ENCODE measurements at regions not wholly inside any gene's neighbourhood (a gene's known extent, or its start where the extent isn't known, plus 50 kb on each side); places are given as distances from the start of the nearest gene placed in this dataset.
"Not testable (repeated sequence)": the region's sequence is repeated elsewhere in the genome, so short reads cannot be mapped to it uniquely, and the experiment has no call there.

- no peak overlapping the region for H3K27ac Mint-ChIP-seq
- H3K4me3 Mint-ChIP-seq (ENCODE audit: low read depth), result no peak overlapping the region
- H3K36me3 Mint-ChIP-seq (ENCODE audit: insufficient read depth), result no peaks in the 10 kb centered on the region
- no peak for DNase-seq (ENCODE audit: low spot score, unreplicated experiment)
- H3K27me3 Mint-ChIP-seq, result no peaks in the 10 kb centered on the region
- peaks cover 10% of the 10 kb centered on the region for H3K4me1 Mint-ChIP-seq (ENCODE audit: low read depth)
- no peak for TF ChIP-seq CTCF (IDR thresholded peaks at IDR 0.05; ENCODE audit: unreplicated experiment)
- H3K9me3 Mint-ChIP-seq (ENCODE audit: low read depth), result peaks cover 4% of the 10 kb centered on the region
Observed at GRCh38 chr12:24507827-24508226, 441.1 kb downstream of the BCAT1 start.

GRCh38 chr12:24505366-24506015 is 443.4 kb downstream of the BCAT1 start:
- peaks cover 15% of the 10 kb centered on the region for H3K4me1 Mint-ChIP-seq (ENCODE audit: low read depth)
- H3K36me3 Mint-ChIP-seq (ENCODE audit: insufficient read depth), result no peaks in the 10 kb centered on the region
- no peak overlapping the region for H3K4me3 Mint-ChIP-seq (ENCODE audit: low read depth)
- DNase-seq (ENCODE audit: low spot score, unreplicated experiment), result no peak
- H3K27me3 Mint-ChIP-seq, result no peaks in the 10 kb centered on the region
- no peak for TF ChIP-seq CTCF (IDR thresholded peaks at IDR 0.05; ENCODE audit: unreplicated experiment)
- no peak overlapping the region for H3K27ac Mint-ChIP-seq
- H3K9me3 Mint-ChIP-seq (ENCODE audit: low read depth), result peaks cover 4% of the 10 kb centered on the region

GRCh38 chr12:24503477-24503876 is 445.4 kb downstream of the BCAT1 start:
- not testable (repeated sequence) for H3K4me3 Mint-ChIP-seq (ENCODE audit: low read depth); DNase-seq (ENCODE audit: low spot score, unreplicated experiment); H3K9me3 Mint-ChIP-seq (ENCODE audit: low read depth); H3K27ac Mint-ChIP-seq; H3K36me3 Mint-ChIP-seq (ENCODE audit: insufficient read depth); H3K27me3 Mint-ChIP-seq
- H3K4me1 Mint-ChIP-seq (ENCODE audit: low read depth), result peaks cover 16% of the 10 kb centered on the region

- H3K27ac Mint-ChIP-seq, result no peak overlapping the region
- DNase-seq (ENCODE audit: low spot score, unreplicated experiment), result no peak
- H3K36me3 Mint-ChIP-seq (ENCODE audit: insufficient read depth), result no peaks in the 10 kb centered on the region
- no peak for TF ChIP-seq CTCF (IDR thresholded peaks at IDR 0.05; ENCODE audit: unreplicated experiment)
- H3K4me3 Mint-ChIP-seq (ENCODE audit: low read depth), result no peak overlapping the region
- no peaks in the 10 kb centered on the region for H3K27me3 Mint-ChIP-seq
- peaks cover 14% of the 10 kb centered on the region for H3K4me1 Mint-ChIP-seq (ENCODE audit: low read depth)
- peaks cover 4% of the 10 kb centered on the region for H3K9me3 Mint-ChIP-seq (ENCODE audit: low read depth)
Observed at GRCh38 chr12:24500831-24501230, 448.1 kb downstream of the BCAT1 start.

- Mint-ChIP-seq H3K4me3 (ENCODE audit: low read depth) (no peak overlapping the region), H3K4me1 (ENCODE audit: low read depth) (peaks cover 13% of the 10 kb centered on the region), H3K27me3 (no peaks in the 10 kb centered on the region), H3K9me3 (ENCODE audit: low read depth) (peaks cover 4% of the 10 kb centered on the region), H3K36me3 (ENCODE audit: insufficient read depth) (no peaks in the 10 kb centered on the region), H3K27ac (no peak overlapping the region)
- no peak for DNase-seq (ENCODE audit: low spot score, unreplicated experiment)
- no peak for TF ChIP-seq CTCF (IDR thresholded peaks at IDR 0.05; ENCODE audit: unreplicated experiment)
Observed at GRCh38 chr12:24500421-24500820, 448.5 kb downstream of the BCAT1 start.
